ENCODE measurements at regions not wholly inside any gene's neighbourhood (a gene's known extent, or its start where the extent isn't known, plus 50 kb on each side); places are given as distances from the start of the nearest gene placed in this dataset.
"Not testable (repeated sequence)": the region's sequence is repeated elsewhere in the genome, so short reads cannot be mapped to it uniquely, and the experiment has no call there.

GRCh38 chr10:8128511-8128910 lies 74.0 kb downstream of the GATA3 start:
- no peak for DNase-seq

- no peak for DNase-seq
These were observed 75.0 kb downstream of the GATA3 start for GRCh38 chr10:8129438-8129837.

GRCh38 chr10:8130973-8131911 lies 76.8 kb downstream of the GATA3 start:
- no peak for DNase-seq

GRCh38 chr10:8133146-8133545 lies 78.7 kb downstream of the GATA3 start:
- no peak for DNase-seq

- no peak for DNase-seq
These were observed 82.2 kb downstream of the GATA3 start for GRCh38 chr10:8136736-8137135.

- no peak for DNase-seq
These were observed 82.8 kb downstream of the GATA3 start for GRCh38 chr10:8137272-8137681.

GRCh38 chr10:8137726-8138125 lies 83.2 kb downstream of the GATA3 start:
- DNase-seq = no peak

GRCh38 chr10:8138471-8138870 lies 84.0 kb downstream of the GATA3 start:
- no peak for DNase-seq

GRCh38 chr10:8144496-8144895 lies 90.0 kb downstream of the GATA3 start:
- no peak for DNase-seq

GRCh38 chr10:8146650-8147049 lies 92.2 kb downstream of the GATA3 start:
- DNase-seq = no peak

GRCh38 chr10:8149991-8150390 lies 95.5 kb downstream of the GATA3 start:
- DNase-seq = no peak

GRCh38 chr10:8150401-8150905 lies 96.0 kb downstream of the GATA3 start:
- DNase-seq = no peak

- DNase-seq = no peak
These were observed 96.6 kb downstream of the GATA3 start for GRCh38 chr10:8151086-8151485.

GRCh38 chr10:8156918-8157317 lies 102.4 kb downstream of the GATA3 start:
- no peak for DNase-seq

GRCh38 chr10:8158193-8159071 lies 103.9 kb downstream of the GATA3 start:
- no peak for DNase-seq

GRCh38 chr10:8159341-8160165 lies 105.1 kb downstream of the GATA3 start:
- no peak for DNase-seq

GRCh38 chr10:8163824-8164223 lies 109.3 kb downstream of the GATA3 start:
- no peak for DNase-seq

- not testable (repeated sequence) for DNase-seq
These were observed 110.2 kb downstream of the GATA3 start for GRCh38 chr10:8164640-8165039.

- DNase-seq = no peak
These were observed 114.3 kb downstream of the GATA3 start for GRCh38 chr10:8168836-8169235.

- DNase-seq = no peak
These were observed 116.5 kb downstream of the GATA3 start for GRCh38 chr10:8171008-8171407.

GRCh38 chr10:8172604-8173003 lies 118.1 kb downstream of the GATA3 start:
- no peak for DNase-seq

GRCh38 chr10:8173243-8173865 lies 118.9 kb downstream of the GATA3 start:
- DNase-seq = no peak

Data from left hindlimb (tissue), 1 donor.